ENCODE measurements at regions not wholly inside any gene's neighbourhood (a gene's known extent, or its start where the extent isn't known, plus 50 kb on each side); places are given as distances from the start of the nearest gene placed in this dataset.

DNA sequence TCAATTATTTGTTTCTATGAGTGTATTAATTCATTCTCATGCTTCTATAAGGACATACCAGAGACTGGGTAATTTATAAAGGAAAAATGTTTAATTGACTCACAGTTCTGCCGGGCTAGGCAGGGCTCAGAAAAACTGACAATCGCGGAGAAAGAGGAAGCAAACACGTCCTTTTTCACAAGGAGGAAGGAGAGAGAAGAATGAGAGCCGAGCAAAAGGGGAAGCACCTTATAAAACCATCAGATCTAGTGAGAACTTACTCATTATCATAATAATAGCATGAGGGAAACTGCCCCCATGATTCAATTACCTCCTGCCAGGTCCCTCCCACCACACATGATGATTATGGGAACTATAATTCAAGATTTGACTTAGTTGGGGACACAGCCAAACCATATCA, 294.0 kb downstream of the DSC3 start:
- TF ChIP-seq, protein P1, sequence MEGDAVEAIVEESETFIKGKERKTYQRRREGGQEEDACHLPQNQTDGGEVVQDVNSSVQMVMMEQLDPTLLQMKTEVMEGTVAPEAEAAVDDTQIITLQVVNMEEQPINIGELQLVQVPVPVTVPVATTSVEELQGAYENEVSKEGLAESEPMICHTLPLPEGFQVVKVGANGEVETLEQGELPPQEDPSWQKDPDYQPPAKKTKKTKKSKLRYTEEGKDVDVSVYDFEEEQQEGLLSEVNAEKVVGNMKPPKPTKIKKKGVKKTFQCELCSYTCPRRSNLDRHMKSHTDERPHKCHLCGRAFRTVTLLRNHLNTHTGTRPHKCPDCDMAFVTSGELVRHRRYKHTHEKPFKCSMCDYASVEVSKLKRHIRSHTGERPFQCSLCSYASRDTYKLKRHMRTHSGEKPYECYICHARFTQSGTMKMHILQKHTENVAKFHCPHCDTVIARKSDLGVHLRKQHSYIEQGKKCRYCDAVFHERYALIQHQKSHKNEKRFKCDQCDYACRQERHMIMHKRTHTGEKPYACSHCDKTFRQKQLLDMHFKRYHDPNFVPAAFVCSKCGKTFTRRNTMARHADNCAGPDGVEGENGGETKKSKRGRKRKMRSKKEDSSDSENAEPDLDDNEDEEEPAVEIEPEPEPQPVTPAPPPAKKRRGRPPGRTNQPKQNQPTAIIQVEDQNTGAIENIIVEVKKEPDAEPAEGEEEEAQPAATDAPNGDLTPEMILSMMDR (IDR thresholded peaks at IDR 0.05; ENCODE audit: low read depth, low read length), result no peak
- DNase-seq (ENCODE audit: low read depth in 2 of 2), result no peak
- H3K4me3 ChIP-seq (replicated peaks in 1 of 2; ENCODE audit: low read depth in 2 of 2, low read length in 2 of 2), result no peak overlapping the region

DNA sequence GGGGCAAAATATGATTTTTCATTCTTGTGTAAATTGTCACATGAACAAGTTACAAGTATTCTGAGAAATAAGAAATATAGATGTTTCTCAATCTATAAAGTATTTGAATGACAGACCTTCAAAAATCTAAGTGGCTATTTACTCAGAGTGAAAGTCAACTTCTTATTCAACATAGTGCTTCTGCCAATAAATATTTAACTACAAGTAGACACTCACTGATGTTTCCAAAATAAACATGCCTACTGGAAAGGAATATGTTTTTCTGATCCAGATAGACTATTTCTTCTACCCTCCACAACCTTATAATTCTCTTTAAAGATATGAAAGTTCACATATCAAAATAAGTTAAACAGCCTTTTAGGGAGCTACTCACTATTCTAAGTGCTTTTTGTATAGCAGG, 296.3 kb downstream of the DSC3 start:
- TF ChIP-seq, protein P1 (IDR thresholded peaks at IDR 0.05; ENCODE audit: low read depth, low read length), result no peak
- DNase-seq (ENCODE audit: low read depth in 2 of 2), result no peak
- no peak overlapping the region for H3K4me3 ChIP-seq (replicated peaks in 1 of 2; ENCODE audit: low read depth in 2 of 2, low read length in 2 of 2)

DNA sequence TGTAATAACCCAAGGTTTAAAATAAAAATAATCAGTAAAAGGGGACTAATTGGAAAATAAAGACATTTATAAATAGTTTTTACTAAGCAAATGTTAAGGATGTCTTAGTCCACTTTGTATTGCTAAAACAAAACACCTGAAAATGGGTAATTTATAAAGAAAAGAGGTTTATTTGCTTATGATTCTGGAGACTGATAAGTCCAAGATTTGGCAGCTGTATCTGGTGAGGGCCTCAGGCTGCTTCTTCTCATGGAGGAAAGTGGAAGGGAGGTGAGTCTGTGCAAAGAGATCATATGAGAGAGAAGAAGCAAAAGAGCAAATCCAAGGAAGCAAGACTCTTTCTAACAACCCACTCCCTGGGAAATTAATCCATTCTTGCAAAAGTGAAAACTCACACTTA, 299.5 kb downstream of the DSC3 start:
- TF ChIP-seq, protein P1 (IDR thresholded peaks at IDR 0.05; ENCODE audit: low read depth, low read length), result no peak
- no peak overlapping the region for H3K4me3 ChIP-seq (replicated peaks in 1 of 2; ENCODE audit: low read depth in 2 of 2, low read length in 2 of 2)
- no peak for DNase-seq (ENCODE audit: low read depth in 2 of 2)

DNA sequence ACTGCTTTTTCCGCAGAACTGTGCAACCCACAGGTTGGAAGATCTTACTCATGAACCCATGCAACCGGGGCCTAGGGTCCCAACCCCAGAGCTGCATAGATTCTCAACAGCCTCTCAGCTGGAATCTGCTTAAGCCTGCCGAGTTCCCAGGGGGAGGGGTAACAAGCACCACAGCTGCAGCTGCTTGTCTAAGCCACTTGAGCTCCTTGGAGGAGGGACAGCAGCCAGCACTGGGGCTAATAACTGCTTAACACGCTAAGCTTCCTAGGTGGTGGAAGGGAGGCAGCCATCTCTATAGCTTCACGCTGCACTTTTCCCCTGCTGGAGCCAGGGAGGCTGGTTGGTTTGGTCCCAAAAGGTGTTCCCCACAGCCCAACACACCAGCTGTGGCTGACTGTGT, 311.6 kb downstream of the DSC3 start:
- no peak overlapping the region for H3K4me3 ChIP-seq (replicated peaks in 1 of 2; ENCODE audit: low read depth in 2 of 2, low read length in 2 of 2)
- no peak for DNase-seq (ENCODE audit: low read depth in 2 of 2)
- TF ChIP-seq, protein P1 (IDR thresholded peaks at IDR 0.05; ENCODE audit: low read depth, low read length), result no peak

DNA sequence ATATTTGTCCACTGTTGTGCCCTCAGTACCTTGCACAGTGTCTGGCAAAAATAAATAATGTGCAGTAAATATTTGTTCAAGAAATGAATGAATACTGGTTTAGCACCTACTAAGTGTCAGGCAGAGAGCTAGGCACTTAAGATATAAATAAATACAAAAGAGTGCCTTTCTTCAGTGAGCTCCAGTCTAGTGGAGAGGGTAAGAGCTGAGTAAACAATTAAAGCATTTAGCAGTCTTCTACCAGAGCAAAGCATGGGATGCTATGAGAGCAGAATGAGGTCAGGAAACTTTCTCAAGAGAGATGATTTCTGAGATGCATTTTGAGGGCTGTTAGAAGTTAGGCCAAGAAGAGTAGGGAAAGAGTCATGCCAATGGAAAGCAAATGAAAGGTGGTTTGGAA, 314.7 kb downstream of the DSC3 start:
- H3K4me3 ChIP-seq (replicated peaks in 1 of 2; ENCODE audit: low read depth in 2 of 2, low read length in 2 of 2), result no peak overlapping the region
- no peak for DNase-seq (ENCODE audit: low read depth in 2 of 2)
- TF ChIP-seq, protein P1 (IDR thresholded peaks at IDR 0.05; ENCODE audit: low read depth, low read length), result no peak

DNA sequence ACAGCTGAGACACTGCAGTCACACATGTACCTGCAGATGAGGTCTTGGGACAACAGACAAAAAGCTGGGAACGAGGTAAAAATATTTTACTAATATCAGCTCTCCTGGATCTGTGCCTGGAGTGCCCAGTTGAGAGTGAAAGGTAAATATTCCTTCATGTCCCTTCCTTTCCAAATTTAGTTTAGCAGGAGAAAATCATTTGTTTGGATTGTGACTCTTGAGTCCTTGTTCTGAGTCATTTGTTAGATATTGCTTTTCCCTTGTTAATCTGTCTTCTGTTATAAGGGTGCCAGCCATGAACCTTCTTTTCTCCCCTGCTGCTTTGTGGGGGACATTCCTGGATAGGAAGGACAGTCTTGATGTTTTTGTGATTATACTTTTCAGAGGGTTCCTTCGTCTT, 329.2 kb downstream of the DSC3 start:
- TF ChIP-seq, protein P1 (IDR thresholded peaks at IDR 0.05; ENCODE audit: low read depth, low read length), result no peak
- H3K4me3 ChIP-seq (replicated peaks in 1 of 2; ENCODE audit: low read depth in 2 of 2, low read length in 2 of 2), result no peak overlapping the region
- DNase-seq (ENCODE audit: low read depth in 2 of 2), result no peak

DNA sequence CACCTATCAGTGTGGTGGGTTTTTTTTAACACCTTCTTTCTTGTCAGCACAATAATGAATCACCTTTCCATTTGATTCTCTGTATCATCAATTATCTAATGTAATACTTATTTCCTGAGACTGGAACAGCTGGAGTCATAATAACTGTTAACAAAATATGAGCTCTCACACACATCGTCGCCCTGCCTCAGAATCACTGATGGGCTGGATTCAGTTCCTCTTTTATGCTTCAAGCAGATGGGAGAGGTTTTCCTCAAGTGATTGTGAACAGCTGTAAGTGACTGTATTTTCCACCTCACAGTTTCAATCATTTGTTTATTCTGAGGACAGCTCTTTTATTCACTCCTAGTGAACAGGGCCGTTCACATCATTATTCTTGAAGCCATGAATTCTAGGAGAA, 330.2 kb downstream of the DSC3 start:
- no peak for DNase-seq (ENCODE audit: low read depth in 2 of 2)
- H3K4me3 ChIP-seq (replicated peaks in 1 of 2; ENCODE audit: low read depth in 2 of 2, low read length in 2 of 2), result no peak overlapping the region
- TF ChIP-seq, protein P1 (IDR thresholded peaks at IDR 0.05; ENCODE audit: low read depth, low read length), result no peak
